Tibial nerve (tissue), 4 donors: ENCODE measurements at regions not wholly inside any gene's neighbourhood (a gene's known extent, or its start where the extent isn't known, plus 50 kb on each side); places are given as distances from the start of the nearest gene placed in this dataset.
"Not testable (repeated sequence)": the region's sequence is repeated elsewhere in the genome, so short reads cannot be mapped to it uniquely, and the experiment has no call there.

Experiments
- DNase-seq, 2 donors: peaks; one replicate each; pipeline ENCODE4 v3.0.0-alpha.2; 2019; ENCODE audit warnings: low spot score in 2 of 2
- H3K27ac ChIP-seq, 4 donors: fragments of 200-600 bp; sonication (generic) in 3 of 4; one replicate each; pipeline ENCODE4 v1.5.1; 2017 to 2019; ENCODE audit warnings: mild to moderate bottlenecking in 1 of 4
- H3K27me3 ChIP-seq, 2 donors: fragments of 200-600 bp; sonication (generic) in 1 of 2; one replicate each; pipeline versions ENCODE4 v1.5.1 to v1.6.0; 2017 to 2019
- H3K36me3 ChIP-seq, 3 donors: fragments of 200-600 bp; sonication (generic); one replicate each; pipeline ENCODE4 v1.5.1; 2018 to 2019
- H3K4me1 ChIP-seq, 4 donors: fragments of 200-600 bp; sonication (generic) in 3 of 4; one replicate each; pipeline ENCODE4 v1.5.1; 2017 to 2019
- H3K4me3 ChIP-seq, 4 donors: fragments of 200-600 bp; sonication (generic) in 3 of 4; one replicate each; pipeline ENCODE4 v1.5.1; 2017 to 2019; ENCODE audit warnings: mild to moderate bottlenecking in 1 of 4, moderate library complexity in 1 of 4
- H3K9me3 ChIP-seq, 4 donors: fragments of 200-600 bp; sonication (generic) in 3 of 4; one replicate each; pipeline ENCODE4 v1.5.1; 2017 to 2019
- CTCF ChIP-seq, 5 experiments: fragments of 200-600 bp in 3 of 5; fragments of 450-650 bp in 2 of 5; sonication (generic) in 3 of 5; IDR thresholded peaks; one replicate each; pipeline ENCODE4 v1.5.1; 2016 to 2019; ENCODE audit warnings: antibody characterized with exemption in 5 of 5, mild to moderate bottlenecking in 3 of 5, moderate library complexity in 2 of 5
- EP300 ChIP-seq, 2 donors: sonication (generic); formaldehyde crosslinking; IDR thresholded peaks; one replicate each; pipeline ENCODE4 v1.6.1; 2017; ENCODE audit warnings: antibody characterized with exemption in 2 of 2, mild to moderate bottlenecking in 1 of 2
- POLR2A ChIP-seq, 2 donors: fragments of 450-650 bp; IDR thresholded peaks; one replicate each; pipeline ENCODE4 v1.6.1; 2017; ENCODE audit warnings: antibody characterized with exemption in 2 of 2, mild to moderate bottlenecking in 2 of 2, moderate library complexity in 2 of 2
- WGBS, 2 donors: methylation state at CpG; one replicate each; pipeline ENCODE4 v1.1.5; 2018; 5-methylcytosine and 5-hydroxymethylcytosine counted together

DNA sequence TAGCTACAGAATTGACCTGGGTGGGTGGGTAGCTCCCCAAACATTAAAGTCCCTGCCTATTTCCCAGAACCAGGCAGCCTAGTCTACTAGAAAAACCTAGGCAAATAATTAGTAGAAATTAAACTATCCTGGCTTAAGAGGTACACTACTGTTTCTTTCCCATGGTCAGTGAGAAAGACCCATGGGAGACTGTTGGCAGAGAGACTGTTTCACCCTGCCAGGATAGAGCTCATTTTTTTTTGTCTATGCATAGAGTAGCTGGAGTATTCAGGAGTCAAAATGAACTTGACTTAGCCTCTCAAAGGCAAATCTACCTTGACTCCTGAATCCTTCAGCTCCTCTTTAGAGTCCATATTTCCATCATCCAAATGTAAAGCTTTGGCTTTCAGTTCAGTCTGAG lies 107.0 kb upstream of the AR start:
- Histone ChIP-seq H3K4me3 (no peak overlapping the region), H3K27me3 (no peaks in the 10 kb centered on the region), H3K36me3 (no peaks in the 10 kb centered on the region), H3K4me1 (no peaks in the 10 kb centered on the region), H3K9me3 (no peaks in the 10 kb centered on the region), H3K27ac (no peak overlapping the region)
- TF ChIP-seq CTCF (IDR thresholded peaks at IDR 0.05) (no peak), EP300 (IDR thresholded peaks at IDR 0.05) (no peak), POLR2A (IDR thresholded peaks at IDR 0.05) (no peak)
- DNase-seq: peak in 1 of 2 donors; percentile 5

- no peak for DNase-seq
- no peak overlapping the region for H3K4me3 ChIP-seq
- no peaks in the 10 kb centered on the region for H3K4me1 ChIP-seq
- 66 to 80% methylated on average over 3 of the region's 3 CpGs for WGBS, 2 donors
- no peaks in the 10 kb centered on the region for H3K27me3 ChIP-seq
- H3K9me3 ChIP-seq: no peaks in the 10 kb centered on the region
- H3K36me3 ChIP-seq: no peaks in the 10 kb centered on the region
- H3K27ac ChIP-seq: no peak overlapping the region
- TF ChIP-seq POLR2A (IDR thresholded peaks at IDR 0.05) (no peak), EP300 (IDR thresholded peaks at IDR 0.05) (no peak), CTCF (IDR thresholded peaks at IDR 0.05) (no peak)
Observed at GRCh38 chrX:67437821-67438220, 106.0 kb upstream of the AR start.

DNA sequence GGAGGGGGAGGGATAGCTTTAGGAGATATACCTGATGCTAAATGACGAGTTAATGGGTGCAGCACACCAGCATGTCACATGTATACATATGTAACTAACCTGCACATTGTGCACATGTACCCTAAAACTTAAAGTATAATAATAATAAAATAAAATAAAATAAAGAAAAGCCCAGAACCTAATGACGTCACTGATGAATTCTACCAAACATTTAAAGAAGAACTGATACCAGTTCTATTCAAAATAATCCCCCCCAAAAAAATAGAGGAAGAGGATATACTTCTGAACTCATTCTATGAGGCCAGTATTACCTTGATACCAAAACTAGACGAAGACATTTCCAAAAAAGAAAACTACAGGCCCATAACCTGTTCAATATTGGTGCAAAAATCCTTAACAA lies 68.6 kb upstream of the AR start:
- DNase-seq, H3K27me3 ChIP-seq, H3K9me3 ChIP-seq, H3K4me1 ChIP-seq, H3K36me3 ChIP-seq, H3K4me3 ChIP-seq, H3K27ac ChIP-seq: not testable (repeated sequence)
- 60 to 72% methylated on average over 3 of the region's 3 CpGs for WGBS, 2 donors

DNA sequence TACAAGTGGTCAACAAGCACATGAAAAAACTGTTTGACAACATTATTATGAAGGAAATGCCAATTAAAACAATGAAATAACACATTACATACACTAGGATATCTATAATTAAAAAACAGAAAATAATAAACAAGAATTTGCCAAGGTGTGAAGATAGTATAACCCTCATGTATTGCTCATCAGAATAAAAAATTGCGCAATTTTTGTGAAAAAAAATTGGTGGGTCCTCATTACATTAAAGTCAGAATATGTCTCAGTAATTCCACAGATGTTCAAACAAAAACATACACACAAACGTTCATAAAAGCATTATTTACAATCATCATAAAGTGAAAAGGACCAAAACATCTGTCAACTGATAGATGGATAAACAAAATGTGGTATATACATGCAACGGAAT lies 63.0 kb upstream of the AR start:
- H3K36me3 ChIP-seq: no peaks in the 10 kb centered on the region
- H3K4me3 ChIP-seq: no peak overlapping the region
- TF ChIP-seq EP300 (IDR thresholded peaks at IDR 0.05) (no peak), POLR2A (IDR thresholded peaks at IDR 0.05) (no peak), CTCF (IDR thresholded peaks at IDR 0.05) (no peak)
- H3K4me1 ChIP-seq: no peaks in the 10 kb centered on the region
- no peak overlapping the region for H3K27ac ChIP-seq
- no peaks in the 10 kb centered on the region for H3K27me3 ChIP-seq
- no peak for DNase-seq
- 65 to 71% methylated on average over 3 of the region's 3 CpGs for WGBS, 2 donors
- H3K9me3 ChIP-seq: peaks cover 0 to 5% (median 0%) of the 10 kb centered on the region in 4 donors
